DMS114 treated with DMSO at 0.1 percent for 48 hours (cell line): ENCODE measurements at regions not wholly inside any gene's neighbourhood (a gene's known extent, or its start where the extent isn't known, plus 50 kb on each side); places are given as distances from the start of the nearest gene placed in this dataset.
"Not testable (repeated sequence)": the region's sequence is repeated elsewhere in the genome, so short reads cannot be mapped to it uniquely, and the experiment has no call there.

Source experiments
- DNase-seq: peaks from one replicate; lab custom pipeline; 2025; ENCODE audit not compliant: unreplicated experiment; lab: John Stamatoyannopoulos, UW

DNA sequence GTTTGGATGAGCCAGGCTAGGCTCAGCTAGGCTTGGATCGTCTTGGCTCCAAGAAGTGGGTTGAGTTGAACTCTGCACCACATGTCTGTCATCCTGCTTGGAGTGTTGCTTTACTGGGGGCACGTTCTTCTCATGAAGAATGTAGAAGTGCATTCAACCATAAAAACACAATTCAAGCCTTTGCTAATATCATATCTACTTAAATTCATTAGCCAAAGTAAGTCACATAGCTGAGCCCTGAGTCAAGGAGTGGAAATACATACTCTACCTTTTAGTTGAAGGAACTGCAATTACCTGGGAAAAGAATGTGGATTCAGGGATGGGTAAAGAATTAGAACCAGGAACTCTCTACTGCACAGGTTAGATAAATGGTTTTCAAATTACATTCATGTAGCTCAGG, 360.4 kb upstream of the KCNH7 start:
- DNase-seq, result no peak

DNA sequence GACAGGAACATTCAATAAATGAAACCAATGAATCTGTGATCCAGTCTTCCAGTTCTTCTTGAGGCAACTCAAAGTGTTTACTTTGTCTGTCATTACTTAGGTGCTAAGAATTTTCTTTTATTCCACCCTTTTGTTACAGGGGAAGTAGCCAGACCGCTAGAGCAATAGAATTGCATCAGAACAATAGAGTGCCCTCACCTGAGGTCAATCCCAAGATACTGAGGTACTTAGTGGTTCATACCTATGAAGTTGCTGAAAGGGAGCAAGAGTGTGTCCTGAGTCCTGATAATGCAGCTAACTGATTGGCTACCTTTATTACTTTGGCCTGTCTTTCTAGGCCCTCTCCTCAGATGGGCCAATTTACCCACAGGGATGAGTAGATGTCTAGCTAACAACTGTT, 359.4 kb upstream of the KCNH7 start:
- DNase-seq, result no peak

GRCh38 chr2:163191372-163191771, 352.8 kb upstream of the KCNH7 start:
- DNase-seq, result peak; percentile 73

GRCh38 chr2:163187995-163188655, 349.6 kb upstream of the KCNH7 start:
- DNase-seq, result no peak

DNA sequence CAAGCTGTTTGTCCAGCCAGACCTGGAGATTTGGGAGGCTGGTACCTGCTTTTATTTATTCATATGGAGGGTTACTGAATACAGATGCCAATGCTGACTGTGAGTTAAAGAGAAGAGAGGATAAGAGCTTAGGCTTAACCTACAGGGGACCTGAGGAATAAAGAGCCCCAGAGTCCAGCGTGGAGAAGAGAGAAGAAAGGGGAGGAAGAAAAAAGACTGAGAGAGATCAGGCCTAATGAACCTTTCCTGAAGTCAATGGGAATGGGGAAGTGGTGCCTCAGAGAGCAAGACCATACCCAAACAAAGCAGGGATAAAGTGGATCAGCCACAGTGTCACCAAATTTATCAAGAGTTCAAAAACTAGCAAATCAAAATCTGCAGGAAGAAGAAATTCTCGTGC, 348.6 kb upstream of the KCNH7 start:
- DNase-seq, result no peak

DNA sequence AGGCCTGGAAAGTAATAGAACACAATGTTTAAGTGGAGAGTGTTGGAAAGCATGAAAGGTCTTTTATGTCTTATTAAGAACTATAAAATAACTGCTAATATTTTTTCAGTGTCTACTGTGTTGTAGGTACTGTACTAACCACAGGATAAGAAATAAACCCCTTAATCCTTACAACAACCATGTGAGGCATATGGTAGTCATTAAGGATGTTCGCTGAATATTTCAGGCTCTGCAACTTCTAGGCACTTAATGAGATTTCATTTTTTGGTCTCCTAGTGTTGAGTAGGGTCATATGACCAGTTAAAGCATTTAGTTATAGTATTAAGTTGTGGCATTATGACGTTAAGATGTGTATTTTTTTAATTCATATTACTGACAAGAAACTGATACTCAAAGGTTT, 346.6 kb upstream of the KCNH7 start:
- DNase-seq, result no peak

DNA sequence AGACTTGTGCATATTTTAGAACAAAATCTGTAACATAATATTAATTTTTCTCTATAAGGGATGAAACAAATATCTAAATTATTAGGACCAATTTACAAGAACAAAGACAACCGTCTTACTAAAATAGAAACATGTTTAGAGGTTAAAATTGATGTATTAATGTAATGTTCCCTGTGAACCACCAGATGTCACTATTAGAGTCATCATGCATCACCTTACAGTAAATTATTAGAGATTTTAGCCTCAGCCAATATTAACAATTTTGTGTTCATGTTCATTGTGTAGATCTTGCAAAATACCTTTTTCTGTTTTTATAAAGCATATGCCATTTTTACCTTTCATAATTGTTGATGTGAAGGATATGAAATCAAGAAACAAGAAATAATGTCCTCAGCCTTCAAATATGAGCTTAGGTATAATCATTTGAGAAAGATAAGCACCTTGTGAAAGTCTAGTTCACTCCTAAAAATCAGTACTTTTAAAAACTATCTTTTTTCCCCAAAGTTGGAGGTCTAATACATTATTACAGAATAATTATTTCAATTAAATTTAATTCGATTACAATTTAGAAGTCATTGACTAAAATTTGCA, 344.3 kb upstream of the KCNH7 start:
- no peak for DNase-seq

- DNase-seq, result no peak
Observed at GRCh38 chr2:163177592-163177991, 339.0 kb upstream of the KCNH7 start.

DNA sequence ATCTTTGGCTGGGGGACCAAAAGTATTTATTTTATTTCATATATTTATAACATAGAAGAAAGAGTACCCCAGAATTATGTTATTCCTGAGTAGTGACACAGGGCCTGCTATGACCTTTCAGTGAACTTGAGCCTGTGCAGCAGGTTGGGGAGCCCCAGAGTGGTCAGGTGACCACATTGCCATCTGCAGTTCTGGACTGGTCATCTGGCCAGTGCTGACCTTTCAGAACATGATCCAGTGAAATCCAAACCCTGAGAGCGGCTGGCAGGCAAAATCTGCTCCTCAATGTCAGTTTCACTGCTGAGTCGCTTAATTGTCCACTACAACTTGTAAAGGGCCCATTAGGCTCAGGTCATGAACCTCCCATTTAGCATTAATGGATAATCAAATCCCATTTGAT, 336.7 kb upstream of the KCNH7 start:
- no peak for DNase-seq

DNA sequence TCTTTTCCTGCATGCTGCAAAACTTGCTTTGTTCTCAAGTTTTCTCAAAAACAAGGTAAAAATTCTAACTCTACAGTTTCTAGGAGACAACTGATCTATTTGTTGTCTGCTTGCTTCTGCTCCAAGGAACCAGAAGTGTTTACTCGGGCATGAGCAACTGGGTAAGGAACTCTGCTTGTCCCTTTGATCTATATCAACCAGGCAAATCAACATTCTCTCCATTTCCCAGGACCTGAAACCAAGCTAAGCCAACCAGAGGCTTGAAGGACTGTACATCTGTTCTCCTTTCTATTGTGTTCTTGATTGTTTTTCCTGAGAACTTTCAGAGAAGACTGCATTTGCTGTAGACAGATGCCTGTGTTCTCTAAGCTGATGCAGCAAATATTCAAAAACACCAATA, 335.0 kb upstream of the KCNH7 start:
- no peak for DNase-seq

GRCh38 chr2:163171786-163172530, 333.4 kb upstream of the KCNH7 start:
- no peak for DNase-seq

DNA sequence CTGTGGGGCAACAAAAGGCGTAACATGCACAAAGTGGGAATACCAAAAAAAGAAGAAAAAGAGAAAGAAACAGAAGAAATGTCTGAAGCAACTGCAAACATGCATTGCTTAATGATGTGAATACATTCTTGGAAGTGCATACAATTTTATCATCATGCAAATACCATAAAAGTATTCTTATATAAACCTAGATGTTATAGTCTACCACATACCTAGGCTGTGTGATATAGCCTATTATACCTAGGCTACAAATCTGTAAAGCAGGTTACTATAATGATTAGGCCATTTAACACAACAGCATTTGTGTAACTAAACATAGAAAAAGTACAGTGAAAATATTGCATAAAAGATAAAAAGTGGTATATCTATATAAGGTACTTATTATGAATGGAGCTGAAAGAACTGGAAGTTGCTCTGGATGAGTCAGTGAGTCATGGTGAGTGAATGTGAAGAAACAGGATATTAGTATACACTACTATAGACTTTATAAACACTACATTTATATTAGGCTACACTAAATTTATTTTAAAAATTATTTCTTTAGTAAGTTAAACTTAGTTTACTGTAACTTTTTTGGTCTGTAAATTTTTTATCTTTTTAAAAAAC, 319.4 kb upstream of the KCNH7 start:
- no peak for DNase-seq

DNA sequence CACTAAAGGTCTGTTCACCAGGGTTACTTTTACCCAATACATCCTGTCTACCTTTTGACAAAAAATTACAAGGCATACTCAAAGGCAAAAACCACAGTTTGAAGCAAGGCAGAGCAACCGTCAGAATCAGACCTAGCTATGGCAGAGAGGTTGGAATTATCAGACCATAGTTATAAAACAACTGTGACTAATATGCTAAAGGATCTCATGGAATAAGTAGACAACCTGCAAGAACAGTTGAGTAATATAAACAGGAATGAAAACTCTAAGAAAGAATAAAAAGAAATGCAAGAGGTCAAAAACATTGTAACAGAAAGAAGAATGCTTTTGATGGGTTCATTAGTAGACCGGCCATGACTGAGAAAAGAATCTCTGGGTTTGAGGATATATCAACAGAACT, 318.8 kb upstream of the KCNH7 start:
- no peak for DNase-seq

GRCh38 chr2:163155925-163156324, 317.4 kb upstream of the KCNH7 start:
- DNase-seq, result no peak

DNA sequence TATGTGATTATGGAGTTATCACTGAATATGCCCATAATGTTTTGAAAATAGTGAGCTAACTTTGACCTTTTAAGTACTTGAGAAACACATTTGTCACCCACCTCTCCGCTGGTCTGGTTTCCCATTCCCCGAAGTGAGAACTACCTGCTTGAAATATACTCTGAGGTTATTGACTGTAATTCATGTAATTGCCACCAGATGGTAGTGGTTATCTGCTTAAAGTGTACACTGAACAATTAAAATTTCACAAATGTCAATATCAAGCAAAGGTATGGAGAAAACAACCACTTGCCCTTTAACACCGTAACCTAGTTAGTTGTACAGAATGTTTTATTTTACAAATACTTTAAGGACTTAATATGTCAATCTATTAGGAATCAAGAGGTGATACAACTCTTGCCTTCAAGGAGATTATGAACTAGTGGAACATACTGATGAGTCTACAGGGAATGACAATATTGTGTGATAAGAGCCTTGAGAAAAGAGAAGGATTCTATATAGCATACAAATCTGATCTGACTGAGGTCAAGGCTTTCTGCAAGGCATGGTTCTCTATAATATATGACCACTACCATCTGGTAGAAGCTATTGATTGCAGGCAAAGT, 316.8 kb upstream of the KCNH7 start:
- DNase-seq, result peak; percentile 38

- DNase-seq, result no peak
Observed at GRCh38 chr2:163142618-163143017, 304.1 kb upstream of the KCNH7 start.

GRCh38 chr2:163138947-163139346, 300.4 kb upstream of the KCNH7 start:
- DNase-seq, result no peak

GRCh38 chr2:163135256-163135655, 296.7 kb upstream of the KCNH7 start:
- DNase-seq, result no peak

GRCh38 chr2:163133602-163134001, 295.0 kb upstream of the KCNH7 start:
- no peak for DNase-seq

DNA sequence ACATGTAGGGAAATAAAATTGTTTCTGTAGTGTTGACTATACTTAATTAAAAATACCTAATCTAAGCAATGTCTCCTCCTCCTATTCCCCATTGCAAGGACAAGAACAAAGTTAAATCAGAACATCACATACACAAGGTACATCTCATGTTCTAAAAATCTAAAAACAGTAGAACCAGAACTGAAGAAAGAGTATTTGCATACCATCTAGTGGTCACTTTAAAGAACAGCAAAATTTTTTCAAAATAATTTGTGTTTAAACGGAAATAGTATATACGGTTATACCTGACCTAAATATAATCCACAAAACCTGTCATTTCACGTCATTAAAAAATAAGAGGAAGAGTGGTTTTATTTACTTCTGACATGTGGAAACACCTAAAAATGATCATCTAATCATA, 294.3 kb upstream of the KCNH7 start:
- DNase-seq, result peak; percentile 45

DNA sequence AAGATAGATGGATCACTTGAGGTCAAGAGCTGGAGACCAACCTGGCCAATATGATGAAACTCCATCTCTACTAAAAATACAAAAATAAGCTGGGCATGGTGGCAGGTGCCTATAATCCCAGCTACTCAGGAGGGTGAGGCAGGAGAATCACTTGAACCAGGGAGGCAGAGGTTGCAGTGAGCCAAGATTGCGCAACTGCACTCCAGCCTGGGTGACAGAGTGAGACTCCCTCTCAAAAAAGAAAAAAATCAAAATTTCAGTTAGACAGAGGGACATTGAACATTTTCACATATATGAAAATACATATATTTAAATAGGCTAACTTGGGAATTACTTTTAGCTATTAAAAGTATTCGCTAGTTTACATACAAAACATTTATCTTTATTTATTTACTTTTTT, 293.6 kb upstream of the KCNH7 start:
- DNase-seq, result not testable (repeated sequence)

GRCh38 chr2:163123526-163123925, 285.0 kb upstream of the KCNH7 start:
- no peak for DNase-seq
